ENCODE measurements at regions not wholly inside any gene's neighbourhood (a gene's known extent, or its start where the extent isn't known, plus 50 kb on each side); places are given as distances from the start of the nearest gene placed in this dataset.

- no peak overlapping the region for H3K27ac ChIP-seq (ENCODE audit: low read depth in 1 of 3, low read length in 2 of 3)
- no peaks in the 10 kb centered on the region for H3K9me3 ChIP-seq (ENCODE audit: control insufficient read depth in 2 of 2, insufficient read depth in 1 of 2, low read depth in 1 of 2, low read length in 1 of 2)
- 84 to 85% (median 84%) methylated on average over 8 of the region's 8 CpGs for WGBS, 3 donors
- H3K36me3 ChIP-seq (ENCODE audit: control insufficient read depth in 3 of 3, insufficient read depth in 2 of 3, low read depth in 1 of 3, low read length in 3 of 3), result no peaks in the 10 kb centered on the region
- H3K4me3 ChIP-seq (ENCODE audit: low read depth in 1 of 3, low read length in 3 of 3), result no peak overlapping the region
- H3K4me1 ChIP-seq (ENCODE audit: control insufficient read depth in 3 of 3, insufficient read depth in 2 of 3, low read depth in 1 of 3, low read length in 2 of 3), result peaks cover 0 to 9% (median 0%) of the 10 kb centered on the region in 3 donors
- H3K27me3 ChIP-seq (ENCODE audit: control insufficient read depth in 3 of 3, insufficient read depth in 3 of 3, low read length in 3 of 3), result no peaks in the 10 kb centered on the region
- DNase-seq (no peak), FAIRE-seq (no peak)
Measured at GRCh38 chr1:13911697-13912619, 212.0 kb downstream of the PRDM2 start.

GRCh38 chr1:13913396-13913795, 213.4 kb downstream of the PRDM2 start:
- 94 to 100% (median 100%) methylated on average over 1 of the region's 1 CpG for WGBS, 3 donors
- H3K9me3 ChIP-seq (ENCODE audit: control insufficient read depth in 2 of 2, insufficient read depth in 1 of 2, low read depth in 1 of 2, low read length in 1 of 2), result no peaks in the 10 kb centered on the region
- FAIRE-seq (no peak), DNase-seq (no peak)
- H3K4me1 ChIP-seq (ENCODE audit: control insufficient read depth in 3 of 3, insufficient read depth in 2 of 3, low read depth in 1 of 3, low read length in 2 of 3), result peaks cover 0 to 5% (median 0%) of the 10 kb centered on the region in 3 donors
- no peaks in the 10 kb centered on the region for H3K36me3 ChIP-seq (ENCODE audit: control insufficient read depth in 3 of 3, insufficient read depth in 2 of 3, low read depth in 1 of 3, low read length in 3 of 3)
- no peak overlapping the region for H3K27ac ChIP-seq (ENCODE audit: low read depth in 1 of 3, low read length in 2 of 3)
- H3K4me3 ChIP-seq (ENCODE audit: low read depth in 1 of 3, low read length in 3 of 3), result no peak overlapping the region
- no peaks in the 10 kb centered on the region for H3K27me3 ChIP-seq (ENCODE audit: control insufficient read depth in 3 of 3, insufficient read depth in 3 of 3, low read length in 3 of 3)

- 65 to 79% (median 71%) methylated on average over 3 of the region's 3 CpGs for whole genome bisulfite sequencing, 3 donors
- H3K4me3 ChIP-seq (ENCODE audit: low read depth in 1 of 3, low read length in 3 of 3), result no peak overlapping the region
- FAIRE-seq, result no peak
- no peak for DNase-seq
- H3K36me3 ChIP-seq (ENCODE audit: control insufficient read depth in 3 of 3, insufficient read depth in 2 of 3, low read depth in 1 of 3, low read length in 3 of 3), result no peaks in the 10 kb centered on the region
- H3K27me3 ChIP-seq (ENCODE audit: control insufficient read depth in 3 of 3, insufficient read depth in 3 of 3, low read length in 3 of 3), result no peaks in the 10 kb centered on the region
- H3K9me3 ChIP-seq (ENCODE audit: control insufficient read depth in 2 of 2, insufficient read depth in 1 of 2, low read depth in 1 of 2, low read length in 1 of 2), result peaks cover 0 to 3% of the 10 kb centered on the region in 2 donors
- no peaks in the 10 kb centered on the region for H3K4me1 ChIP-seq (ENCODE audit: control insufficient read depth in 3 of 3, insufficient read depth in 2 of 3, low read depth in 1 of 3, low read length in 2 of 3)
- H3K27ac ChIP-seq (ENCODE audit: low read depth in 1 of 3, low read length in 2 of 3), result no peak overlapping the region
Measured at GRCh38 chr1:13916530-13916929, 216.5 kb downstream of the PRDM2 start.

- Histone ChIP-seq H3K36me3 (ENCODE audit: control insufficient read depth in 3 of 3, insufficient read depth in 2 of 3, low read depth in 1 of 3, low read length in 3 of 3) (no peaks in the 10 kb centered on the region), H3K4me1 (ENCODE audit: control insufficient read depth in 3 of 3, insufficient read depth in 2 of 3, low read depth in 1 of 3, low read length in 2 of 3) (peaks cover 0 to 5% (median 0%) of the 10 kb centered on the region in 3 donors), H3K9me3 (ENCODE audit: control insufficient read depth in 2 of 2, insufficient read depth in 1 of 2, low read depth in 1 of 2, low read length in 1 of 2) (peaks cover 0 to 3% of the 10 kb centered on the region in 2 donors), H3K27me3 (ENCODE audit: control insufficient read depth in 3 of 3, insufficient read depth in 3 of 3, low read length in 3 of 3) (no peaks in the 10 kb centered on the region), H3K27ac (ENCODE audit: low read depth in 1 of 3, low read length in 2 of 3) (no peak overlapping the region), H3K4me3 (ENCODE audit: low read depth in 1 of 3, low read length in 3 of 3) (no peak overlapping the region)
- DNase-seq (no peak), FAIRE-seq (no peak)
- 65 to 98% (median 74%) methylated on average over 2 of the region's 2 CpGs for WGBS, 3 donors
Measured at GRCh38 chr1:13917607-13918006, 217.6 kb downstream of the PRDM2 start.

GRCh38 chr1:13918862-13919261, 218.9 kb downstream of the PRDM2 start:
- Histone ChIP-seq H3K9me3 (ENCODE audit: control insufficient read depth in 2 of 2, insufficient read depth in 1 of 2, low read depth in 1 of 2, low read length in 1 of 2) (peaks cover 0 to 3% of the 10 kb centered on the region in 2 donors), H3K4me1 (ENCODE audit: control insufficient read depth in 3 of 3, insufficient read depth in 2 of 3, low read depth in 1 of 3, low read length in 2 of 3) (peaks cover 0 to 5% (median 0%) of the 10 kb centered on the region in 3 donors), H3K27ac (ENCODE audit: low read depth in 1 of 3, low read length in 2 of 3) (peak overlapping the region in 1 of 3 donors; percentile 10), H3K27me3 (ENCODE audit: control insufficient read depth in 3 of 3, insufficient read depth in 3 of 3, low read length in 3 of 3) (no peaks in the 10 kb centered on the region), H3K4me3 (ENCODE audit: low read depth in 1 of 3, low read length in 3 of 3) (no peak overlapping the region), H3K36me3 (ENCODE audit: control insufficient read depth in 3 of 3, insufficient read depth in 2 of 3, low read depth in 1 of 3, low read length in 3 of 3) (no peaks in the 10 kb centered on the region)
- peak; percentile 63 to 83 for DNase-seq
- WGBS, 3 donors, result 17 to 41% (median 17%) methylated on average over 1 of the region's 1 CpG
- no peak for FAIRE-seq

- Histone ChIP-seq H3K27me3 (ENCODE audit: control insufficient read depth in 3 of 3, insufficient read depth in 3 of 3, low read length in 3 of 3) (no peaks in the 10 kb centered on the region), H3K36me3 (ENCODE audit: control insufficient read depth in 3 of 3, insufficient read depth in 2 of 3, low read depth in 1 of 3, low read length in 3 of 3) (no peaks in the 10 kb centered on the region), H3K9me3 (ENCODE audit: control insufficient read depth in 2 of 2, insufficient read depth in 1 of 2, low read depth in 1 of 2, low read length in 1 of 2) (peaks cover 0 to 3% of the 10 kb centered on the region in 2 donors), H3K27ac (ENCODE audit: low read depth in 1 of 3, low read length in 2 of 3) (no peak overlapping the region), H3K4me3 (ENCODE audit: low read depth in 1 of 3, low read length in 3 of 3) (no peak overlapping the region), H3K4me1 (ENCODE audit: control insufficient read depth in 3 of 3, insufficient read depth in 2 of 3, low read depth in 1 of 3, low read length in 2 of 3) (peaks cover 0 to 5% (median 0%) of the 10 kb centered on the region in 3 donors)
- FAIRE-seq (no peak), DNase-seq (no peak)
- WGBS, 3 donors, result 15 to 26% (median 22%) methylated on average over 1 of the region's 1 CpG
Measured at GRCh38 chr1:13921190-13921589, 221.2 kb downstream of the PRDM2 start.

GRCh38 chr1:13922466-13923110, 222.6 kb downstream of the PRDM2 start:
- Histone ChIP-seq H3K4me1 (ENCODE audit: control insufficient read depth in 3 of 3, insufficient read depth in 2 of 3, low read depth in 1 of 3, low read length in 2 of 3) (peaks cover 0 to 5% (median 0%) of the 10 kb centered on the region in 3 donors), H3K27ac (ENCODE audit: low read depth in 1 of 3, low read length in 2 of 3) (peak overlapping the region in 2 of 3 donors; percentile 2 to 26), H3K36me3 (ENCODE audit: control insufficient read depth in 3 of 3, insufficient read depth in 2 of 3, low read depth in 1 of 3, low read length in 3 of 3) (no peaks in the 10 kb centered on the region), H3K27me3 (ENCODE audit: control insufficient read depth in 3 of 3, insufficient read depth in 3 of 3, low read length in 3 of 3) (no peaks in the 10 kb centered on the region), H3K9me3 (ENCODE audit: control insufficient read depth in 2 of 2, insufficient read depth in 1 of 2, low read depth in 1 of 2, low read length in 1 of 2) (peaks cover 0 to 3% of the 10 kb centered on the region in 2 donors), H3K4me3 (ENCODE audit: low read depth in 1 of 3, low read length in 3 of 3) (no peak overlapping the region)
- peak; percentile 54 to 75 for DNase-seq
- FAIRE-seq, result no peak
- WGBS, 3 donors, result 32 to 50% (median 35%) methylated on average over 5 of the region's 5 CpGs

GRCh38 chr1:13926556-13926955, 226.6 kb downstream of the PRDM2 start:
- Histone ChIP-seq H3K27me3 (ENCODE audit: control insufficient read depth in 3 of 3, insufficient read depth in 3 of 3, low read length in 3 of 3) (peaks cover 0 to 2% (median 0%) of the 10 kb centered on the region in 3 donors), H3K4me1 (ENCODE audit: control insufficient read depth in 3 of 3, insufficient read depth in 2 of 3, low read depth in 1 of 3, low read length in 2 of 3) (peaks cover 0 to 5% (median 0%) of the 10 kb centered on the region in 3 donors), H3K27ac (ENCODE audit: low read depth in 1 of 3, low read length in 2 of 3) (no peak overlapping the region), H3K9me3 (ENCODE audit: control insufficient read depth in 2 of 2, insufficient read depth in 1 of 2, low read depth in 1 of 2, low read length in 1 of 2) (no peaks in the 10 kb centered on the region), H3K36me3 (ENCODE audit: control insufficient read depth in 3 of 3, insufficient read depth in 2 of 3, low read depth in 1 of 3, low read length in 3 of 3) (no peaks in the 10 kb centered on the region), H3K4me3 (ENCODE audit: low read depth in 1 of 3, low read length in 3 of 3) (no peak overlapping the region)
- no peak for DNase-seq
- FAIRE-seq, result no peak

All from small intestine (tissue), 7 donors.